Mucosa of rectum (tissue), 2 donors: ENCODE measurements at regions not wholly inside any gene's neighbourhood (a gene's known extent, or its start where the extent isn't known, plus 50 kb on each side); places are given as distances from the start of the nearest gene placed in this dataset.

Source experiments
- H3K27ac ChIP-seq, 2 donors: one replicate each; pipeline ENCODE4 v1.7.0; 2013; ENCODE audit warnings: inconsistent platforms in 2 of 2, low read depth in 2 of 2, low read length in 2 of 2
- H3K27me3 ChIP-seq, 2 donors: one replicate each; pipeline ENCODE4 v1.7.0; 2013; ENCODE audit warnings: low read length in 2 of 2; ENCODE audit not compliant: control insufficient read depth in 2 of 2, insufficient read depth in 2 of 2
- H3K36me3 ChIP-seq, 2 donors: one replicate each; pipeline ENCODE4 v1.7.0; 2013; ENCODE audit warnings: low read length in 2 of 2; ENCODE audit not compliant: control insufficient read depth in 2 of 2, insufficient read depth in 2 of 2
- H3K4me1 ChIP-seq, 2 donors: one replicate each; pipeline ENCODE4 v1.7.0; 2013; ENCODE audit warnings: low read length in 2 of 2, mild to moderate bottlenecking in 1 of 2; ENCODE audit not compliant: control insufficient read depth in 2 of 2, insufficient read depth in 2 of 2
- H3K4me3 ChIP-seq, 2 donors: one replicate each; pipeline ENCODE4 v1.7.0; 2013; ENCODE audit warnings: low read length in 2 of 2
- H3K9ac ChIP-seq, 2 donors: one replicate each; pipeline ENCODE4 v1.7.0; 2013; ENCODE audit warnings: low read length in 2 of 2, low read depth in 1 of 2, mild to moderate bottlenecking in 1 of 2
- H3K9me3 ChIP-seq, 2 donors: one replicate each; pipeline ENCODE4 v1.7.0; 2013; ENCODE audit warnings: low read length in 2 of 2; ENCODE audit not compliant: control insufficient read depth in 2 of 2
- donor health status: healthy.
- donor health status: Normal muscosa, but diverticular disease.

- Histone ChIP-seq H3K4me3 (no peak overlapping the region), H3K4me1 (peaks cover 0 to 2% of the 10 kb centered on the region in 2 donors), H3K36me3 (no peaks in the 10 kb centered on the region), H3K9ac (no peak overlapping the region), H3K27ac (no peak overlapping the region), H3K27me3 (no peaks in the 10 kb centered on the region), H3K9me3 (peaks cover 0 to 2% of the 10 kb centered on the region in 2 donors)
Observed at GRCh38 chr15:95170561-95171380, 939.4 kb downstream of the MCTP2 start.

- Histone ChIP-seq H3K36me3 (no peaks in the 10 kb centered on the region), H3K4me3 (no peak overlapping the region), H3K4me1 (peaks cover 0 to 2% of the 10 kb centered on the region in 2 donors), H3K27me3 (no peaks in the 10 kb centered on the region), H3K9ac (no peak overlapping the region), H3K9me3 (peaks cover 0 to 2% of the 10 kb centered on the region in 2 donors), H3K27ac (no peak overlapping the region)
Observed at GRCh38 chr15:95171564-95171963, 940.2 kb downstream of the MCTP2 start.

GRCh38 chr15:95174301-95175259, 943.2 kb downstream of the MCTP2 start:
- no peaks in the 10 kb centered on the region for H3K9me3 ChIP-seq
- H3K27me3 ChIP-seq, result no peaks in the 10 kb centered on the region
- H3K4me1 ChIP-seq, result peaks cover 0 to under 1% of the 10 kb centered on the region in 2 donors
- H3K27ac ChIP-seq, result no peak overlapping the region
- H3K4me3 ChIP-seq, result no peak overlapping the region
- H3K9ac ChIP-seq, result no peak overlapping the region
- H3K36me3 ChIP-seq, result no peaks in the 10 kb centered on the region

GRCh38 chr15:95175914-95176658, 944.7 kb downstream of the MCTP2 start:
- Histone ChIP-seq H3K9me3 (no peaks in the 10 kb centered on the region), H3K4me1 (no peaks in the 10 kb centered on the region), H3K9ac (no peak overlapping the region), H3K27me3 (no peaks in the 10 kb centered on the region), H3K27ac (no peak overlapping the region), H3K4me3 (no peak overlapping the region), H3K36me3 (no peaks in the 10 kb centered on the region)

- Histone ChIP-seq H3K9ac (no peak overlapping the region), H3K27ac (no peak overlapping the region), H3K4me1 (no peaks in the 10 kb centered on the region), H3K9me3 (no peaks in the 10 kb centered on the region), H3K27me3 (no peaks in the 10 kb centered on the region), H3K36me3 (no peaks in the 10 kb centered on the region), H3K4me3 (no peak overlapping the region)
Observed at GRCh38 chr15:95176794-95177577, 945.6 kb downstream of the MCTP2 start.

GRCh38 chr15:95180530-95180929, 949.2 kb downstream of the MCTP2 start:
- Histone ChIP-seq H3K36me3 (no peaks in the 10 kb centered on the region), H3K9me3 (no peaks in the 10 kb centered on the region), H3K9ac (no peak overlapping the region), H3K27me3 (no peaks in the 10 kb centered on the region), H3K27ac (no peak overlapping the region), H3K4me3 (no peak overlapping the region), H3K4me1 (no peaks in the 10 kb centered on the region)

GRCh38 chr15:95182091-95182490, 950.7 kb downstream of the MCTP2 start:
- no peaks in the 10 kb centered on the region for H3K36me3 ChIP-seq

GRCh38 chr15:95192923-95193322, 961.6 kb downstream of the MCTP2 start:
- H3K4me1 ChIP-seq, result no peaks in the 10 kb centered on the region
- no peaks in the 10 kb centered on the region for H3K9me3 ChIP-seq
- H3K9ac ChIP-seq, result no peak overlapping the region
- no peak overlapping the region for H3K4me3 ChIP-seq
- no peaks in the 10 kb centered on the region for H3K27me3 ChIP-seq
- H3K27ac ChIP-seq, result no peak overlapping the region
- no peaks in the 10 kb centered on the region for H3K36me3 ChIP-seq

More at GRCh38 chr15:95182091-95182490, 950.7 kb downstream of the MCTP2 start:
- Histone ChIP-seq H3K9ac (no peak overlapping the region), H3K4me3 (no peak overlapping the region), H3K4me1 (no peaks in the 10 kb centered on the region), H3K27me3 (no peaks in the 10 kb centered on the region), H3K27ac (no peak overlapping the region), H3K9me3 (no peaks in the 10 kb centered on the region)

GRCh38 chr15:95194746-95195145, 963.4 kb downstream of the MCTP2 start:
- Histone ChIP-seq H3K27me3 (no peaks in the 10 kb centered on the region), H3K4me1 (no peaks in the 10 kb centered on the region), H3K4me3 (no peak overlapping the region), H3K36me3 (no peaks in the 10 kb centered on the region), H3K27ac (no peak overlapping the region), H3K9ac (no peak overlapping the region), H3K9me3 (peaks cover 0 to 3% of the 10 kb centered on the region in 2 donors)
